Testis (tissue), 2 donors: ENCODE measurements at regions not wholly inside any gene's neighbourhood (a gene's known extent, or its start where the extent isn't known, plus 50 kb on each side); places are given as distances from the start of the nearest gene placed in this dataset.

ENCODE experiments used
- DNase-seq: peaks from one replicate; pipeline ENCODE4 v3.0.0-alpha.2; 2019
- H3K27ac ChIP-seq, 2 donors: fragments of 200-600 bp; sonication (generic); one replicate each; pipeline ENCODE4 v1.5.1; 2019
- H3K27me3 ChIP-seq: fragments of 200-600 bp; sonication (generic); one replicate; pipeline ENCODE4 v1.5.1; 2019
- H3K36me3 ChIP-seq: fragments of 200-600 bp; sonication (generic); one replicate; pipeline ENCODE4 v1.5.1; 2017; ENCODE audit warnings: low read depth; ENCODE audit errors: missing control alignments
- H3K4me1 ChIP-seq: fragments of 200-600 bp; sonication (generic); one replicate; pipeline ENCODE4 v1.5.1; 2019
- H3K4me3 ChIP-seq, 2 donors: fragments of 200-600 bp; sonication (generic); one replicate each; pipeline ENCODE4 v1.5.1; 2017 to 2019
- H3K9me3 ChIP-seq: fragments of 200-600 bp; sonication (generic); one replicate; pipeline ENCODE4 v1.5.1; 2017
- POLR2A ChIP-seq: fragments of 450-650 bp; IDR thresholded peaks from one replicate; pipeline ENCODE4 v1.6.1; 2017; ENCODE audit warnings: antibody characterized with exemption, mild to moderate bottlenecking, moderate library complexity
- WGBS, 2 donors: methylation state at CpG; one replicate each; pipeline ENCODE4 v1.1.5; 2018; 5-methylcytosine and 5-hydroxymethylcytosine counted together
- intact Hi-C: fragments of 100-400 bp; cut with DNase I; formaldehyde crosslinking; loops from one replicate; pipeline ENCODE4 v1.15.1; 2023; ENCODE audit warnings: low total_unique reads
- TF ChIP-seq, protein P1 (sequence below), 3 experiments: fragments of 450-650 bp in 2 of 3; fragments of 200-600 bp in 1 of 3; sonication (generic) in 1 of 3; IDR thresholded peaks; one replicate each; pipeline ENCODE4 v1.5.1; 2016 to 2019; ENCODE audit warnings: antibody characterized with exemption in 3 of 3, mild to moderate bottlenecking in 2 of 3, moderate library complexity in 1 of 3

DNA sequence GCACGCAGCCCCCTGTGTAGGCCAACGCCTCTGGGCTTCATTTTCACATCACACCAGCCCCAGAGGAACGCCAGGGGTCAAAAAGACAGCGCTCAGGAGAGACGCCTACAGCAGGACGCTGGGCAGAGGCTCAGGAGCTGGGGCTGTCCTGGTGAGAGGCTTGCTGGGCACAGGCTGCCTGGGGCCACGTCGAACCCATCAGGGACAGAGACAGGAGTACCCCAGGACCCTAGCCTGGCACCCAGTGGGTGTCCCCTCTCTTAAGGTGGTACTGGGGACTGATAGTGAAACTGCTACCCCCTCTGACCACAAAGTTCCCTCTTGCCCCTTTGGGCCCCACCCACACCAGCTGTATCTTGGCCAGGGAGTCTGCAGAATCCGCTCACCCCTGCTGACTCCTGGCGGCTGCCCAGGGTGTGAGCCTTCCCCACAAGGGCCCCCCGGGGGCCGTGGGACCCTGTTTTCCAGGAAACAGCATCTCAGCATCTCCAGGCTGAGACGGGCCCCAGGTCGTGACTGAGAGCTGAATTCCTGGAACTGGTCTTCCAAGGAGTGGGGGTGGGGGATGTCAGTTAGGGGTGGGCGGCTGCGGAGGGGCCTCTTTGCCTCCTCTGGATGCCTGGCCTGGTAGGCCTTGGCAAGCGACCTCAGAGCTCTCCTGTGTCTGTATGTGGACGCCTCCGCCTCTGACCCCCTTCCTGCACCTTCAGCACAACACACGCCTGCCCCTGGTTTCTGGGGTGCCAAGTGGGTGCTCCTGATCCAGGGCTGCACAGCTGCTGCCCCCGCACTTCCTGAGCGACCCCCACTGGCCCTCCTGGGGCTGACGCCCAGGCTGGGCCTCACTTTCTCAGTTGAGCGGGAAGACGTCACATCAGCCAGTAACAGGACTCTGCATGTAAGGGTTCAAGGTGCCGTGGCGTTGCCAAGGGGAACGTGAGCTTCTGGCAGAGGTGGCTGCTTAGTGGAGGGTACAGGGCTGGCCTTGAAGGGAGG, 321.9 kb upstream of the RTL1 start:
- H3K9me3 ChIP-seq, result no peaks in the 10 kb centered on the region
- intact Hi-C loops, result no loop called here
- TF ChIP-seq, protein P1, sequence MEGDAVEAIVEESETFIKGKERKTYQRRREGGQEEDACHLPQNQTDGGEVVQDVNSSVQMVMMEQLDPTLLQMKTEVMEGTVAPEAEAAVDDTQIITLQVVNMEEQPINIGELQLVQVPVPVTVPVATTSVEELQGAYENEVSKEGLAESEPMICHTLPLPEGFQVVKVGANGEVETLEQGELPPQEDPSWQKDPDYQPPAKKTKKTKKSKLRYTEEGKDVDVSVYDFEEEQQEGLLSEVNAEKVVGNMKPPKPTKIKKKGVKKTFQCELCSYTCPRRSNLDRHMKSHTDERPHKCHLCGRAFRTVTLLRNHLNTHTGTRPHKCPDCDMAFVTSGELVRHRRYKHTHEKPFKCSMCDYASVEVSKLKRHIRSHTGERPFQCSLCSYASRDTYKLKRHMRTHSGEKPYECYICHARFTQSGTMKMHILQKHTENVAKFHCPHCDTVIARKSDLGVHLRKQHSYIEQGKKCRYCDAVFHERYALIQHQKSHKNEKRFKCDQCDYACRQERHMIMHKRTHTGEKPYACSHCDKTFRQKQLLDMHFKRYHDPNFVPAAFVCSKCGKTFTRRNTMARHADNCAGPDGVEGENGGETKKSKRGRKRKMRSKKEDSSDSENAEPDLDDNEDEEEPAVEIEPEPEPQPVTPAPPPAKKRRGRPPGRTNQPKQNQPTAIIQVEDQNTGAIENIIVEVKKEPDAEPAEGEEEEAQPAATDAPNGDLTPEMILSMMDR (IDR thresholded peaks at IDR 0.05), result no peak
- TF ChIP-seq POLR2A, result no peak
- H3K36me3 ChIP-seq, result no peaks in the 10 kb centered on the region
- DNase-seq, result no peak
- 59 to 77% methylated on average over 10 to 28 of the region's 28 CpGs for WGBS, 2 donors
- H3K27ac ChIP-seq, result no peak overlapping the region
- H3K27me3 ChIP-seq, result no peaks in the 10 kb centered on the region
- no peak overlapping the region for H3K4me3 ChIP-seq
- H3K4me1 ChIP-seq, result peaks cover 24% of the 10 kb centered on the region

- H3K27ac ChIP-seq, result no peak overlapping the region
- TF ChIP-seq, protein P1 (IDR thresholded peaks at IDR 0.05), result no peak
- TF ChIP-seq POLR2A, result no peak
- intact Hi-C loops, result no loop called here
- peaks cover 24% of the 10 kb centered on the region for H3K4me1 ChIP-seq
- H3K9me3 ChIP-seq, result no peaks in the 10 kb centered on the region
- no peak overlapping the region for H3K4me3 ChIP-seq
- 72 to 90% methylated on average over 2 to 4 of the region's 4 CpGs for WGBS, 2 donors
- no peak for DNase-seq
- H3K36me3 ChIP-seq, result no peaks in the 10 kb centered on the region
- H3K27me3 ChIP-seq, result no peaks in the 10 kb centered on the region
These were observed 322.7 kb upstream of the RTL1 start for GRCh38 chr14:101226265-101226602.

DNA sequence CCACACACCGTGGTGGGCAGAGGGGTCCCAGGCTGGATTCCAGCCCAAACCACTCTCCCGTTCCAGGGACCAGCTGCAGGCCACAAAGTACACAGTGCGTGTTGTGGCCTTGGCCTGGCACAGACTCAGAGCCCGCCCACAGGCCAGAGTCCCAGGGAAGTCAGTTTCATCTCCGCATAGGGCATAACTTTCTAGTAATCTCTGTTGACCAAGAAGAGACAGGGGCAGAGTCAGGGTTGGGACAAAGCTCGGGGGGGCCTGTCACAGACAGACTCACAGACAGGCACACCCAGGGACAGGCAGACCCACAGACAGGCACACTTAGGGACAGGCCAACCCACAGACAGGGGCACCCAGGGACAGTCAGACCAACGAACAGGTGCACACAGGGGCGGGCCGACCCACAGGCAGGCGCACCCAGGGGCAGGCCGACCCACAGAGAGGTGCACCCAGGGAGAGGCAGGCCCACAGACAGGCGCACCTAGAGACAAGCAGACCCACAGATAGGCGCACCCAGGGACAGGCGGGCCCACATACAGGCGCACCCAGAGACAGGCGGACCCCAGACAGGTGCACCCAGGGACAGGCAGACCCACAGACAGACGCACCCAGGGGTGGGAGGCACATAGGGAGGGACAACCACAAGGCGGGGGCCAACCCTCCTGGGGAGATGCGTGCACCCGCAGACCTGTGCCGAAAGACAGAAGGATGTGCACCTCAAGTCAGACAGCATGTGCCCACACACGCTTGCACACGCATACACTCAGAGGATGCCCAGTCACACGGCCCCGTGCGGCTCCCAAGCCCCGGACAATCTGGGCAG, 323.3 kb upstream of the RTL1 start:
- DNase-seq, result peak; percentile 47
- 80 to 84% methylated on average over 13 to 27 of the region's 27 CpGs for WGBS, 2 donors
- Histone ChIP-seq H3K4me3 (no peak overlapping the region), H3K9me3 (no peaks in the 10 kb centered on the region), H3K4me1 (peaks cover 24% of the 10 kb centered on the region), H3K27ac (no peak overlapping the region), H3K36me3 (no peaks in the 10 kb centered on the region), H3K27me3 (no peaks in the 10 kb centered on the region)
- TF ChIP-seq, protein P1 (IDR thresholded peaks at IDR 0.05), result no peak
- TF ChIP-seq POLR2A, result no peak
- intact Hi-C loops, result no loop called here

DNA sequence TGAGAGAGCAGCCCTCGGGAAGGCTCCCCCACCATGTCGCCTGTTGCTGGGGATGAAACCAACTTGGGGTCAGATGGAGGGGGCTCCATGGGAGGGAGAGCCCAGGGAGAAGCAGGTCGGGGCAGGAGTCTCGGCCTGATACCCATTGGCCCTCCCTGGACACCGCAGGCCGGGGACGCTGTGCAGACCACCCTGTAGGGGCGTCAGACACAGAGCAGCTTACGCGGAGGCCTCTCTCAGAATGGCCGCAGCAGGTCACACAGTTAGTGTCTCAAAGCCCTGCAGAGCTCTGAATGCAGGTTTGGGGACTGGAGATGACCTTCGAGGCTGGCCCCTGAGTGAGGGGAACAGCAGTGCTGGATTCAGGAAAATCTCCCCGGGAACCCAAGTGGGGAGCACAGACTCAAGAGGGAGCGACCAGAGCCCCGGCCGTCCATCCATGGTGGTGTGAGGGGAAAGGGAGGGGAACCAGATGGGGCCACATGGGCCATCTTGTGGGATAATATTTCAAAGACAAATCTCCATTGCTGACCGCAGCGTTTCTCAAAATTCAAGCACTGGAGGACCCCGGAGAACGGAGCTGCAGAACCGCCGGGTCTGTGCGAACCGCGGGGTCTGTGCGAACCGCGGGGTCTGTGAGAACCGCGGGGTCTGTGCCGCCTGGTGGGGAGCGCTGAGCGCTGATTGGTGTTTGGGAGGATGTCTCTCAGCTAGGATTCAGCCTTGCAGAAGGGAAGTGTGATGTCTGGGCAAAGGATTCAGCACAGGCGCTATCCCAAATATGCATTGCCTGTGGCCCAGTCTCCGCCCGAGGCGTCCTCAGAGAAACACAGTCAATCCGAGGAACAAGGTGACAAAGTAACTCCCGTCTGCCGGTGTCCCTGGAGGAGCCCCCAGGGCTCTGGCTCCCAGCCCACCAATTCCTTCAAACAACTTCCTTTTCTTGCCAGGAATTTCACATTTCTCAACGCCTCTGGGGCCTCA, 324.4 kb upstream of the RTL1 start:
- intact Hi-C loops, result no loop called here
- Histone ChIP-seq H3K27ac (no peak overlapping the region), H3K27me3 (no peaks in the 10 kb centered on the region), H3K4me3 (no peak overlapping the region), H3K36me3 (no peaks in the 10 kb centered on the region), H3K9me3 (no peaks in the 10 kb centered on the region), H3K4me1 (peaks cover 24% of the 10 kb centered on the region)
- WGBS, 2 donors, result 66 to 84% methylated on average over 18 to 41 of the region's 41 CpGs
- TF ChIP-seq, protein P1 (IDR thresholded peaks at IDR 0.05), result no peak
- no peak for TF ChIP-seq POLR2A
- no peak for DNase-seq
